H1 (cell line): ENCODE measurements at regions not wholly inside any gene's neighbourhood (a gene's known extent, or its start where the extent isn't known, plus 50 kb on each side); places are given as distances from the start of the nearest gene placed in this dataset.

Experiments
- BACH1 ChIP-seq: IDR thresholded peaks from 2 replicates; pipeline ENCODE4 v1.6.1; 2012; ENCODE audit warnings: low read length, improper control_type of control experiment
- CREB1 ChIP-seq: IDR thresholded peaks from 2 replicates; pipeline ENCODE4 v1.6.1; 2012; ENCODE audit warnings: inconsistent platforms
- POLR2A ChIP-seq, 2 experiments: IDR thresholded peaks; 1 replicate in 1 of 2; 2 replicates in 1 of 2; pipeline ENCODE4 v1.6.1; 2011; ENCODE audit warnings: low read depth in 2 of 2, low read length in 2 of 2, mild to moderate bottlenecking in 2 of 2; ENCODE audit errors: control extremely low read depth in 1 of 2
- POU5F1 ChIP-seq: IDR thresholded peaks from 2 replicates; pipeline ENCODE4 v1.6.1; 2011; ENCODE audit warnings: low read depth, mild to moderate bottlenecking, low read length, moderate library complexity
- RBBP5 ChIP-seq: IDR thresholded peaks from 2 replicates; pipeline ENCODE4 v1.7.1; 2012; ENCODE audit warnings: low read depth, mild to moderate bottlenecking, inconsistent platforms, low read length, moderate library complexity, borderline replicate concordance
- RNF2 ChIP-seq: fragments of 200-900, 300-1000 bp; sonication (generic); IDR thresholded peaks from 2 replicates; pipeline ENCODE4 v1.7.1; 2016; ENCODE audit warnings: borderline replicate concordance, low read depth, mild to moderate bottlenecking, antibody characterized with exemption, low read length; ENCODE audit not compliant: poor library complexity, severe bottlenecking; ENCODE audit errors: missing control alignments
- TAF7 ChIP-seq: optimal IDR thresholded peaks from 2 replicates; pipeline ENCODE3; 2011; ENCODE audit warnings: low read depth, mild to moderate bottlenecking, inconsistent platforms, low read length, moderate library complexity, borderline replicate concordance
- TEAD4 ChIP-seq: IDR thresholded peaks from 2 replicates; pipeline ENCODE4 v1.6.1; 2012; ENCODE audit warnings: low read depth, low read length, inconsistent platforms, mixed read lengths
- TF ChIP-seq, protein P1 (sequence below), 3 experiments: IDR thresholded peaks; 1 replicate in 2 of 3; 2 replicates in 1 of 3; pipeline versions ENCODE4 v1.5.1 to v1.6.1; 2011; ENCODE audit warnings: low read length in 3 of 3, mild to moderate bottlenecking in 3 of 3, inconsistent platforms in 2 of 3, low read depth in 1 of 3, moderate library complexity in 1 of 3; ENCODE audit not compliant: insufficient read depth in 1 of 3; ENCODE audit errors: control extremely low read depth in 1 of 3
- TF ChIP-seq, protein P2 (sequence below): IDR thresholded peaks from 2 replicates; pipeline ENCODE4 v1.6.1; 2012; ENCODE audit warnings: low read length, inconsistent platforms

DNA sequence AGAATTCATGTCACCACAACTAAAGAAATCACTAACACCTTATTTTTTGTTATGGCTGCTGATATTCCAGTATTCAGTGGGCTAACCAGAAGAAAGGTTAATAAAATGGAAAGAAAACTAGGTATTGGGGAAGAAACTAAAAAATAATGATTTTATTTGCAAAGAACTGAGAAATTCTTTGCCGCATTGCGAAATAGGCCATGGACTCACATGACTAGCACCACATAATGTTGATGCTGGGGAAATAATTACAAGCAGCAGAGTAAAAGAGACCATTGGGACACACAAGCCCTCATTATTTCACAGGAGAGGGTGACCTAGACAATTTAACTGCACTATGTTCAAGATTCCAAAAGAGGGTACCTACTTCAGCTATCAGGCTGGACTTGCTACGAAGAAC lies 1411.5 kb downstream of the SLITRK5 start:
- TF ChIP-seq, protein P1, sequence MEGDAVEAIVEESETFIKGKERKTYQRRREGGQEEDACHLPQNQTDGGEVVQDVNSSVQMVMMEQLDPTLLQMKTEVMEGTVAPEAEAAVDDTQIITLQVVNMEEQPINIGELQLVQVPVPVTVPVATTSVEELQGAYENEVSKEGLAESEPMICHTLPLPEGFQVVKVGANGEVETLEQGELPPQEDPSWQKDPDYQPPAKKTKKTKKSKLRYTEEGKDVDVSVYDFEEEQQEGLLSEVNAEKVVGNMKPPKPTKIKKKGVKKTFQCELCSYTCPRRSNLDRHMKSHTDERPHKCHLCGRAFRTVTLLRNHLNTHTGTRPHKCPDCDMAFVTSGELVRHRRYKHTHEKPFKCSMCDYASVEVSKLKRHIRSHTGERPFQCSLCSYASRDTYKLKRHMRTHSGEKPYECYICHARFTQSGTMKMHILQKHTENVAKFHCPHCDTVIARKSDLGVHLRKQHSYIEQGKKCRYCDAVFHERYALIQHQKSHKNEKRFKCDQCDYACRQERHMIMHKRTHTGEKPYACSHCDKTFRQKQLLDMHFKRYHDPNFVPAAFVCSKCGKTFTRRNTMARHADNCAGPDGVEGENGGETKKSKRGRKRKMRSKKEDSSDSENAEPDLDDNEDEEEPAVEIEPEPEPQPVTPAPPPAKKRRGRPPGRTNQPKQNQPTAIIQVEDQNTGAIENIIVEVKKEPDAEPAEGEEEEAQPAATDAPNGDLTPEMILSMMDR (IDR thresholded peaks at IDR 0.05; ENCODE audit: control extremely low read depth in 1 of 3, insufficient read depth in 1 of 3, low read depth in 1 of 3, low read length in 3 of 3) = no peak
- TF ChIP-seq RNF2 = no peak
- TF ChIP-seq BACH1 = no peak
- TF ChIP-seq, protein P2, sequence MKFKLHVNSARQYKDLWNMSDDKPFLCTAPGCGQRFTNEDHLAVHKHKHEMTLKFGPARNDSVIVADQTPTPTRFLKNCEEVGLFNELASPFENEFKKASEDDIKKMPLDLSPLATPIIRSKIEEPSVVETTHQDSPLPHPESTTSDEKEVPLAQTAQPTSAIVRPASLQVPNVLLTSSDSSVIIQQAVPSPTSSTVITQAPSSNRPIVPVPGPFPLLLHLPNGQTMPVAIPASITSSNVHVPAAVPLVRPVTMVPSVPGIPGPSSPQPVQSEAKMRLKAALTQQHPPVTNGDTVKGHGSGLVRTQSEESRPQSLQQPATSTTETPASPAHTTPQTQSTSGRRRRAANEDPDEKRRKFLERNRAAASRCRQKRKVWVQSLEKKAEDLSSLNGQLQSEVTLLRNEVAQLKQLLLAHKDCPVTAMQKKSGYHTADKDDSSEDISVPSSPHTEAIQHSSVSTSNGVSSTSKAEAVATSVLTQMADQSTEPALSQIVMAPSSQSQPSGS = no peak
- no peak for TF ChIP-seq TEAD4
- no peak for TF ChIP-seq CREB1
- TF ChIP-seq POLR2A (IDR thresholded peaks at IDR 0.05; ENCODE audit: control extremely low read depth in 1 of 2, low read depth in 2 of 2, low read length in 2 of 2) = no peak
- TF ChIP-seq RBBP5 = no peak
- TF ChIP-seq TAF7 = no peak
- TF ChIP-seq POU5F1 = no peak
